ENCODE measurements at regions not wholly inside any gene's neighbourhood (a gene's known extent, or its start where the extent isn't known, plus 50 kb on each side); places are given as distances from the start of the nearest gene placed in this dataset.

DNA sequence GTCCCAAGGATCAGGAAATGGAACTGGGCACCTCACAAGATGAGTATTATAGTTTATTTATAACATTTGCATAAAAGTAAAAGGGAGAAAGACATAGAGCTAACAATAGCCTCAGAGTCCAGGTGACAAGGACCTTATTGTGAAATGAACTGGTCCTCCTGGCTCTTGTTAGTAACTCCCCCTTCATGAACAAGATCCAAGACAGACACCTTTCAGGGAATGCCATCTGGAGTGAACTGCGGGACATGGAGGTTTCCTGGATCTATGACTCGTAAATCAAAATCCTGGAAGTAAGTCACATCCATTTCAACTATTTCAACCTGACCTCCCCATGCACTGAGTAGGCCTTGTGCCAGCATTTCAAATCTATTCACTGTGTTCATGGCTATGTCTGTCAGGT is 129.5 kb upstream of the GAS1 start:
- Histone ChIP-seq H3K9me2 (ENCODE audit: insufficient read depth, low read length) (no peaks in the 10 kb centered on the region), H3K79me2 (ENCODE audit: insufficient read depth, low read depth, low read length) (no peaks in the 10 kb centered on the region), H3K36me3 (ENCODE audit: insufficient read depth, low read length) (no peaks in the 10 kb centered on the region), H3K4me1 (ENCODE audit: insufficient read depth, low read length, poor library complexity, severe bottlenecking) (no peaks in the 10 kb centered on the region), H3K4me3 (ENCODE audit: low read depth, low read length, poor library complexity, severe bottlenecking) (no peak overlapping the region), H4K20me1 (ENCODE audit: insufficient read depth, low read length) (no peaks in the 10 kb centered on the region), H2AFZ (ENCODE audit: low read length) (no peak overlapping the region), H3K9me3 (ENCODE audit: low read length) (no peaks in the 10 kb centered on the region), H3K4me2 (ENCODE audit: low read length) (no peak overlapping the region), H3K27ac (ENCODE audit: low read depth, low read length, poor library complexity, severe bottlenecking) (no peak overlapping the region)
- ChIA-PET CTCF (ENCODE audit: unreplicated experiment) (no interaction called here), POLR2A (no interaction called here)
- intact Hi-C loops (cut with micrococcal nuclease; ENCODE audit: unreplicated experiment), result no loop called here
- TF ChIP-seq, protein P1, sequence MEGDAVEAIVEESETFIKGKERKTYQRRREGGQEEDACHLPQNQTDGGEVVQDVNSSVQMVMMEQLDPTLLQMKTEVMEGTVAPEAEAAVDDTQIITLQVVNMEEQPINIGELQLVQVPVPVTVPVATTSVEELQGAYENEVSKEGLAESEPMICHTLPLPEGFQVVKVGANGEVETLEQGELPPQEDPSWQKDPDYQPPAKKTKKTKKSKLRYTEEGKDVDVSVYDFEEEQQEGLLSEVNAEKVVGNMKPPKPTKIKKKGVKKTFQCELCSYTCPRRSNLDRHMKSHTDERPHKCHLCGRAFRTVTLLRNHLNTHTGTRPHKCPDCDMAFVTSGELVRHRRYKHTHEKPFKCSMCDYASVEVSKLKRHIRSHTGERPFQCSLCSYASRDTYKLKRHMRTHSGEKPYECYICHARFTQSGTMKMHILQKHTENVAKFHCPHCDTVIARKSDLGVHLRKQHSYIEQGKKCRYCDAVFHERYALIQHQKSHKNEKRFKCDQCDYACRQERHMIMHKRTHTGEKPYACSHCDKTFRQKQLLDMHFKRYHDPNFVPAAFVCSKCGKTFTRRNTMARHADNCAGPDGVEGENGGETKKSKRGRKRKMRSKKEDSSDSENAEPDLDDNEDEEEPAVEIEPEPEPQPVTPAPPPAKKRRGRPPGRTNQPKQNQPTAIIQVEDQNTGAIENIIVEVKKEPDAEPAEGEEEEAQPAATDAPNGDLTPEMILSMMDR (conservative IDR thresholded peaks at IDR 0.05; ENCODE audit: low read length), result no peak
- no peak for TF ChIP-seq EZH2phosphoT487 (IDR thresholded peaks at IDR 0.05; ENCODE audit: borderline replicate concordance, low read depth, low read length)
- DNase-seq (ENCODE audit: low spot score), result no peak
- BruUV-seq (replicated peaks), result no TSS peak

DNA sequence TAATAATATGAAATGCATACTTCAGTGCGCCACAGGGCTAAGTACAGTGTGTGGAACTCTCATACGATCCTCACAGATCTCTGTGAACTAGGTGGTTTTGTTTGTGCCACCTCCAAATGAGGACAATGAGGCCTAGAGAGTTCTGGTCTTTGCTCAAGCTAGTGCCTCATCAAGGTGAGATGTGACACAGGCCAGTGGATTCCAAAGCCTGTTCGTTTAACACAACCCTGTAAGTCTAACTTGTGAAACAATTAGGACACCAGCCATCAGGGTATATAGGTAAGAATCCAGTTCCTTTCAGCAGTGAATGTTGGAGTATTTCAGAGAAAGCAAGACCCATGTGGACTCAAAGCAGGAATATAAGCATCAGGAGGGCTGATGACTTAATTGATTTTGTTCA is 130.7 kb upstream of the GAS1 start:
- intact Hi-C loops (cut with micrococcal nuclease; ENCODE audit: unreplicated experiment), result no loop called here
- Histone ChIP-seq H3K9me2 (ENCODE audit: insufficient read depth, low read length) (no peaks in the 10 kb centered on the region), H3K4me2 (ENCODE audit: low read length) (no peak overlapping the region), H3K4me3 (ENCODE audit: low read depth, low read length, poor library complexity, severe bottlenecking) (no peak overlapping the region), H3K79me2 (ENCODE audit: insufficient read depth, low read depth, low read length) (no peaks in the 10 kb centered on the region), H2AFZ (ENCODE audit: low read length) (no peak overlapping the region), H3K4me1 (ENCODE audit: insufficient read depth, low read length, poor library complexity, severe bottlenecking) (no peaks in the 10 kb centered on the region), H3K27ac (ENCODE audit: low read depth, low read length, poor library complexity, severe bottlenecking) (no peak overlapping the region), H3K36me3 (ENCODE audit: insufficient read depth, low read length) (no peaks in the 10 kb centered on the region), H4K20me1 (ENCODE audit: insufficient read depth, low read length) (no peaks in the 10 kb centered on the region), H3K9me3 (ENCODE audit: low read length) (no peaks in the 10 kb centered on the region)
- TF ChIP-seq EZH2phosphoT487 (IDR thresholded peaks at IDR 0.05; ENCODE audit: borderline replicate concordance, low read depth, low read length), result no peak
- TF ChIP-seq, protein P1 (conservative IDR thresholded peaks at IDR 0.05; ENCODE audit: low read length), result no peak
- BruUV-seq (replicated peaks), result no TSS peak
- ChIA-PET CTCF (ENCODE audit: unreplicated experiment) (no interaction called here), POLR2A (interaction anchor here (0.7 kb wide), 1 partner anchor 45 kb away, joined by 3 read pairs; no protein-coding TSS in a partner anchor)
- no peak for DNase-seq (ENCODE audit: low spot score)

- H3K27ac ChIP-seq (ENCODE audit: low read depth, low read length, poor library complexity, severe bottlenecking), result no peak overlapping the region
- intact Hi-C loops (cut with micrococcal nuclease; ENCODE audit: unreplicated experiment), result no loop called here
- no peak for TF ChIP-seq EZH2phosphoT487 (IDR thresholded peaks at IDR 0.05; ENCODE audit: borderline replicate concordance, low read depth, low read length)
- TF ChIP-seq, protein P1 (conservative IDR thresholded peaks at IDR 0.05; ENCODE audit: low read length), result peak; percentile 44; the same call in 1 of the 2 replicates
- H3K9me3 ChIP-seq (ENCODE audit: low read length), result no peaks in the 10 kb centered on the region
- no peak overlapping the region for H3K4me3 ChIP-seq (ENCODE audit: low read depth, low read length, poor library complexity, severe bottlenecking)
- no peak overlapping the region for H2AFZ ChIP-seq (ENCODE audit: low read length)
- H3K36me3 ChIP-seq (ENCODE audit: insufficient read depth, low read length), result no peaks in the 10 kb centered on the region
- no peaks in the 10 kb centered on the region for H4K20me1 ChIP-seq (ENCODE audit: insufficient read depth, low read length)
- CTCF ChIA-PET (ENCODE audit: unreplicated experiment), result no interaction called here
- no peaks in the 10 kb centered on the region for H3K79me2 ChIP-seq (ENCODE audit: insufficient read depth, low read depth, low read length)
- DNase-seq (ENCODE audit: low spot score), result no peak
- no peaks in the 10 kb centered on the region for H3K9me2 ChIP-seq (ENCODE audit: insufficient read depth, low read length)
- POLR2A ChIA-PET, result no interaction called here
- no peak overlapping the region for H3K4me2 ChIP-seq (ENCODE audit: low read length)
- no peaks in the 10 kb centered on the region for H3K4me1 ChIP-seq (ENCODE audit: insufficient read depth, low read length, poor library complexity, severe bottlenecking)
- BruUV-seq (replicated peaks), result no TSS peak
Measured at GRCh38 chr9:87080512-87081264, 133.4 kb upstream of the GAS1 start.

Data from OCI-LY7 (cell line).